Activated T-helper 1 cell treated with anti-CD3 and anti-CD28 coated beads, Interleukin-12 subunit alpha, Interleukin-12 subunit beta, Interleukin-2, Interleukin-4 antibody, amounts not matched to agents 30 ng/mL and 10 ng/mL and 1 ng/mL, durations not matched to agents 14 hours and 24 hours and 36 hours (primary cell): ENCODE measurements at regions not wholly inside any gene's neighbourhood (a gene's known extent, or its start where the extent isn't known, plus 50 kb on each side); places are given as distances from the start of the nearest gene placed in this dataset.
"Not testable (repeated sequence)": the region's sequence is repeated elsewhere in the genome, so short reads cannot be mapped to it uniquely, and the experiment has no call there.

Experiments
- DNase-seq: peaks from one replicate; pipeline ENCODE4 v3.0.0; 2021; ENCODE audit warnings: low spot score
- H3K27ac Mint-ChIP-seq: one replicate; pipeline ENCODE4 v1.8.0; 2021; ENCODE audit warnings: mild to moderate bottlenecking, mixed read lengths
- H3K27me3 Mint-ChIP-seq: one replicate; pipeline ENCODE4 v1.8.0; 2022; ENCODE audit warnings: mild to moderate bottlenecking, moderate library complexity, mixed read lengths; ENCODE audit not compliant: insufficient read depth
- H3K36me3 Mint-ChIP-seq: one replicate; pipeline ENCODE4 v1.8.0; 2021; ENCODE audit warnings: low read depth, mixed read lengths
- H3K4me1 Mint-ChIP-seq: one replicate; pipeline ENCODE4 v1.8.0; 2021; ENCODE audit warnings: low read depth, mixed read lengths
- H3K4me3 Mint-ChIP-seq: one replicate; pipeline ENCODE4 v1.8.0; 2021; ENCODE audit warnings: mild to moderate bottlenecking, moderate library complexity, mixed read lengths
- H3K9me3 Mint-ChIP-seq: one replicate; pipeline ENCODE4 v1.8.0; 2021; ENCODE audit warnings: mixed read lengths
- intact Hi-C: fragments of 100-400 bp; cut with micrococcal nuclease; formaldehyde crosslinking; loops from one replicate; pipeline ENCODE4 v1.15.1; 2024

DNA sequence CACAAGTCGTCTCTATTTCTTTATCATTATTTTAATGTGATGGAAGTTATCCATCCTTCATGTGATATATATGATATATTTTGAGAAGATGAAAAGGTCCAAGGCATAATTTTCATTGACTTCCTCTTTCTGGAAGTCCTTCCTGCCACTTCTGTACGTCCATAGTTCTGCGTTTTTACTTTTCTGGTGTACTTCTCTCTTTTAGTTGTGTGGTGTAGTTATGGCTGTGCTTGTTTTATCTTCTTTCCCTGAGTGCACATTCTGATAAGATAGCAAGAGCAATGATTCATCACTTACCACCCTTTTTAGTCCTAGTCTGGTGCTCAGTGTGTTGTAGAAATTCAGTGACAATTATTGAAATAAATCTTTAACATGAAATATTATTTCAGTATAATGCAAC lies 231.3 kb upstream of the FERD3L start:
- intact Hi-C loops, result no loop called here
- no peak for DNase-seq
- Mint-ChIP-seq H3K4me3 (no peak overlapping the region), H3K27ac (no peak overlapping the region), H3K9me3 (peaks cover 3% of the 10 kb centered on the region), H3K27me3 (no peaks in the 10 kb centered on the region), H3K4me1 (no peaks in the 10 kb centered on the region), H3K36me3 (no peaks in the 10 kb centered on the region)

DNA sequence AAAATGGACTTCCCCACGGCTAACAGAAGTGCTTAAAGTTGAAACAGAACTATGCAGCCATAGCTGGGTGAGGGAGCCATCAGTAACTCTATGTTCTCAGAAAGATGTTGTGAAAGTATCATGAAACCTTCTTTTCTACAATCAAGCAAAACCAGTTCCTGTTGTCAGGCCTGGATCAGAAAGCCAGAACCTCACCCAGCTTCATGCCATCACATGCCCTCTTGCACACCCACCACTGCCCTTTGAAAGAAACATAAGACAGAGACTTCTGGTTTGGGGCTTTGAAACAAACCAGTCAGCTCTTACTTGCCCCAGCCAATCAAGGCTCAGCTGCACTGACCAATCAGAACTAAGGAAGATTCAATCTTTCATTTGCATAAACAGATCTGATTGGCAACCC lies 230.8 kb upstream of the FERD3L start:
- Mint-ChIP-seq H3K4me3 (no peak overlapping the region), H3K27ac (no peak overlapping the region), H3K27me3 (no peaks in the 10 kb centered on the region), H3K9me3 (peaks cover 3% of the 10 kb centered on the region), H3K36me3 (no peaks in the 10 kb centered on the region), H3K4me1 (no peaks in the 10 kb centered on the region)
- DNase-seq, result no peak
- intact Hi-C loops, result no loop called here

DNA sequence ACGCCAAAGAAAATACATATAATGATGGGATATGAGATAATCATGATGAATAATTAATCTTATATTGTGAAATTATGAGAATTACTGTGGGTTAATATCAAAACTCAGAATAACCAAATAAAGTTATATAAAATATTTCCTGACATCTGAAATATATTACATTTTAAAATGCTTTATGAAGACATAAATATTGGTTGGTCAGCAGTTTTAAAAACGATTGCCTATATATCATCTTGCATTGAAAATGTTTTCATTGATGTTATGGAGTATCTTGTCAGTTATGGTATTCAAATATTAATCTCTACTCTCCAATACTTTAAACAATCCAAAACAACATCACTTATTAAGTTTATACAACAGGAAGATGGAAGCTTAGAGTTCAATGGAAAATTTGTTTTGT lies 228.1 kb upstream of the FERD3L start:
- no peaks in the 10 kb centered on the region for H3K27me3 Mint-ChIP-seq
- intact Hi-C loops, result no loop called here
- no peak for DNase-seq
- no peak overlapping the region for H3K4me3 Mint-ChIP-seq
- no peaks in the 10 kb centered on the region for H3K4me1 Mint-ChIP-seq
- H3K9me3 Mint-ChIP-seq, result peaks cover 3% of the 10 kb centered on the region
- H3K27ac Mint-ChIP-seq, result no peak overlapping the region
- H3K36me3 Mint-ChIP-seq, result no peaks in the 10 kb centered on the region

DNA sequence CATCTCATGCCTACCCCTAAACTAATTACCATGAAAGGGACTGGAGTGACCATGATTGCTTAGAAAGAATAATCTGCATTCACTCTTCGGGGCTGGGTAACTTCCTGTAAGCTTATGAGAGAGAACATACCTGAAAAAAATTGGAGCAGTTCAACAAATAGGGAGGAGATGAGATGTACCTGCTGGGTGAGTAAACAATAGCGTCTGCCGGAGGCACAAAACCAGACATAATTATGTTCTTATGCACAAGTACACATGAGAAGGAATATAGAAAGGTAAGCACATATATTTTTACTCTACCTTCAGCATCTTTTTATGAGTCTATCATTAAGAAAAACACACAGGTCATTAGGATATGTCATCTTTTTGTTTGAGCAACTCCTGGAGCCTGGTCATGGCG lies 224.6 kb upstream of the FERD3L start:
- H3K27me3 Mint-ChIP-seq, result no peaks in the 10 kb centered on the region
- no peaks in the 10 kb centered on the region for H3K4me1 Mint-ChIP-seq
- no peak overlapping the region for H3K4me3 Mint-ChIP-seq
- peaks cover 3% of the 10 kb centered on the region for H3K9me3 Mint-ChIP-seq
- no peak for DNase-seq
- H3K36me3 Mint-ChIP-seq, result no peaks in the 10 kb centered on the region
- no peak overlapping the region for H3K27ac Mint-ChIP-seq
- intact Hi-C loops, result no loop called here

DNA sequence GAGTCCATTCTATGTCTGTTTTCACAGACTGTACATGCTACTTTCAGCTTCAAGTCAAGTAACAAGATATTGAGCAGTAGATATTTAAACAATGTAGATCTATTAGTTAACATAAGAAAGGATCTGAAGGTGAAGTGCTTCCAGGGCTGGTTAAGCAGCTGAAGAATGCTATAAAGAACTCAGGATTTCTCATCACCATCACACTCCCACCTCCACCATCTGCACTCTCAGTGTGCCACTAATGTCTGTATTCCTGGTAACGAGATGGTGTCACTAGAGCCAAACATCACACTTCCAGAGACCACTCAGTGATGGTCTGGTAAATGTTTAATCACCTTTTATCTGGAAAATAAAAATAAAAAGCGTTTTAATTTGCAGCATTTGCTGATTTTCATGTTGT lies 224.0 kb upstream of the FERD3L start:
- intact Hi-C loops, result no loop called here
- Mint-ChIP-seq H3K4me3 (no peak overlapping the region), H3K9me3 (peaks cover 3% of the 10 kb centered on the region), H3K27me3 (no peaks in the 10 kb centered on the region), H3K36me3 (no peaks in the 10 kb centered on the region), H3K4me1 (no peaks in the 10 kb centered on the region), H3K27ac (no peak overlapping the region)
- DNase-seq, result no peak

DNA sequence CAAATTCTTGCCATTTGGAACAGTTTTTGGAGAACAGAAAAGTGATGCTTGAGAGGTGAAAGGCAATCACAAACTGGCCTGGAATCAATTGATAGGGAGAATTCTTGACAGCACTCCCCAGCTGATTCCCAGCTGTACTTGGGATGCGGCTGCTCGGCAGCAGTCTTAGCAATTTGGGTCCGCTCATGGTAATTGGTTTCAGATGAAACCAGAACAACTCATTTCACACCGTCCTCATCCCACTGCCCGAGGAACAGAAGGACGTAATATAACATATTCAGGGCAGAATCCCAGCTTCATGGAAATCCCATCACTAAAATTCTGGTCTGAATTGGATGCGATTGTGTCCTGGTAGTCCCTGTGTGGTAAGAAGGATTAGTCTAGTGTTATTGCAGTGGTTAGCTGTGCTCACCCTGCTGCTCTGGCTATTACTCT lies 223.3 kb upstream of the FERD3L start:
- Mint-ChIP-seq H3K4me1 (no peaks in the 10 kb centered on the region), H3K4me3 (no peak overlapping the region), H3K27me3 (no peaks in the 10 kb centered on the region), H3K36me3 (no peaks in the 10 kb centered on the region), H3K27ac (no peak overlapping the region), H3K9me3 (peaks cover 3% of the 10 kb centered on the region)
- no peak for DNase-seq
- intact Hi-C loops, result no loop called here

DNA sequence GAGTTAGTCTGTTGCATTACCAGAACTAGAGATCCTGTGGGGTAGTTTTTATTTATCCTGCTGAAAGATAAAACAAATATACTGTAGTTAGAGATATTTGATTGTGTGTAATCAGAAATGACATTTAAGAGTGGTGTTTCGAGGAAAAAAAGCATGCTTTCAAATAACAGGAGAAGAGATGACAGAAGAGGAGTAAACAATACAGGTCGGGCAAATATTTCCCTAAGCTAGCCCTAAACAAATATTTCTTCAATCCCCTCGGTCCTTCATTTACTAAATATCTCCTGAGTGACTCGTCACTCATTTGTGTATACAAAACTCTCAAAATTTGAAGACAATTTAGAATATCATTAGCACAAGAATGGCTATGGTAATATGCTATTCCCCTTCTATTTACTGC lies 219.7 kb upstream of the FERD3L start:
- no peak overlapping the region for H3K4me3 Mint-ChIP-seq
- H3K36me3 Mint-ChIP-seq, result no peaks in the 10 kb centered on the region
- intact Hi-C loops, result no loop called here
- H3K27me3 Mint-ChIP-seq, result no peaks in the 10 kb centered on the region
- no peaks in the 10 kb centered on the region for H3K4me1 Mint-ChIP-seq
- H3K9me3 Mint-ChIP-seq, result no peaks in the 10 kb centered on the region
- no peak overlapping the region for H3K27ac Mint-ChIP-seq
- no peak for DNase-seq

DNA sequence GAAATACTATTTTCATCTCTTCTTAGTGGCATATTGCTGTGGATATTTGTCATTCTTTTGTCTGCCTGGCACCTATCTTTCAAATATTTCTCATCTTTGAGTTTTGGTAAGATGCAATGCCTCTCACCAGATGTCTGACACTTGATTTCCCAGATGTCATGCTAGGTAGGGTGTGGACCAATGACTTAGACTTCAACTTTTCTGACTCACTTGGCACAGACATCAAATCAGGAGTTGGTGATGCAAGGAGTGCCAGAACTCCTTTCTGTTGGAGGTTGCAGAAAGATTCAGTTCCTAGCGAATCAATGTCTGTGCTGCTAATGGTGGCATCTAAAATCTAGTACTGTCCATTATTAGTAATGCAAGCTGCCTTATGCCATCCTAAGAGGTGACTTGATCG lies 216.9 kb upstream of the FERD3L start:
- H3K9me3 Mint-ChIP-seq, result no peaks in the 10 kb centered on the region
- H3K4me3 Mint-ChIP-seq, result no peak overlapping the region
- H3K27ac Mint-ChIP-seq, result no peak overlapping the region
- H3K4me1 Mint-ChIP-seq, result no peaks in the 10 kb centered on the region
- DNase-seq, result no peak
- no peaks in the 10 kb centered on the region for H3K36me3 Mint-ChIP-seq
- intact Hi-C loops, result no loop called here
- no peaks in the 10 kb centered on the region for H3K27me3 Mint-ChIP-seq

DNA sequence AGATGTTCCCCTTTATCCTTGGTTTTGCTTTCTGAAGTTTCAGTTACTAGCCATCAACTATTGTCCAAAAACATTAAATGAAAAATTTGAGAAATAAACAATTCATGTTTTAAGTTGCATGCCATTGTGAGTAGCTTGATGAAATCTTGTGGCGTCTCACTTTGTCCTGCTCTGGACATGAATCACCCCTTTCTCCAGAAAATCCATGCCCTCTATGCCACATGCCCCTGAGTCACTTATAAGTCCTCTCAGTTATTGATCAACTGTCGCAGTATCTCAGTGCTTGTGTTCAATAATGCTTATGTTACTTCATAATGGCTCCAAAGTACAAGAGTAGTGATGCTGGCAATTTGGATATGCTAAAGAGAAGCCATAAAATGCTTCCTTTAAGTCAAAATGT lies 208.0 kb upstream of the FERD3L start:
- no peaks in the 10 kb centered on the region for H3K27me3 Mint-ChIP-seq
- no peaks in the 10 kb centered on the region for H3K36me3 Mint-ChIP-seq
- no peak for DNase-seq
- no peaks in the 10 kb centered on the region for H3K4me1 Mint-ChIP-seq
- no peaks in the 10 kb centered on the region for H3K9me3 Mint-ChIP-seq
- intact Hi-C loops, result no loop called here
- no peak overlapping the region for H3K27ac Mint-ChIP-seq
- H3K4me3 Mint-ChIP-seq, result no peak overlapping the region

DNA sequence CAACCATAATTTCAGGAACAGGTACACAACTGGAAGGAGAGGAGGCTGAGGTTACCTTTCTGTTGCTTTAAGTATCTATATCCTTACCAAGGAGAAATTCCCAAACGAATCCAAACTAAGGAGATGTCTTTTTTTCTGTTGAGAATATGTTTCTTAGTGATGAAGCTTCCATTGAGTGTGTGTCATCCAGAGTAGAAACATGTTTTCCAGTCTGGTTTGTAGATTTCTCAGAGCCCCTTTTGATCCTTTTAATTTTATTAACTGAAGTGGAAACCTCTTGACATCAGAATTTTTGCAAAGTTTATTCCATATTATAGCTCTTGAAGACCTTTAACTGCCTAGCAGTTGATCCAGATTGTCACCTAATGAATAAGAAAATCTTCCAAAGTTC lies 207.1 kb upstream of the FERD3L start:
- intact Hi-C loops, result no loop called here
- Mint-ChIP-seq H3K36me3 (no peaks in the 10 kb centered on the region), H3K27me3 (no peaks in the 10 kb centered on the region), H3K4me1 (no peaks in the 10 kb centered on the region), H3K27ac (no peak overlapping the region), H3K4me3 (no peak overlapping the region), H3K9me3 (no peaks in the 10 kb centered on the region)
- DNase-seq, result no peak

DNA sequence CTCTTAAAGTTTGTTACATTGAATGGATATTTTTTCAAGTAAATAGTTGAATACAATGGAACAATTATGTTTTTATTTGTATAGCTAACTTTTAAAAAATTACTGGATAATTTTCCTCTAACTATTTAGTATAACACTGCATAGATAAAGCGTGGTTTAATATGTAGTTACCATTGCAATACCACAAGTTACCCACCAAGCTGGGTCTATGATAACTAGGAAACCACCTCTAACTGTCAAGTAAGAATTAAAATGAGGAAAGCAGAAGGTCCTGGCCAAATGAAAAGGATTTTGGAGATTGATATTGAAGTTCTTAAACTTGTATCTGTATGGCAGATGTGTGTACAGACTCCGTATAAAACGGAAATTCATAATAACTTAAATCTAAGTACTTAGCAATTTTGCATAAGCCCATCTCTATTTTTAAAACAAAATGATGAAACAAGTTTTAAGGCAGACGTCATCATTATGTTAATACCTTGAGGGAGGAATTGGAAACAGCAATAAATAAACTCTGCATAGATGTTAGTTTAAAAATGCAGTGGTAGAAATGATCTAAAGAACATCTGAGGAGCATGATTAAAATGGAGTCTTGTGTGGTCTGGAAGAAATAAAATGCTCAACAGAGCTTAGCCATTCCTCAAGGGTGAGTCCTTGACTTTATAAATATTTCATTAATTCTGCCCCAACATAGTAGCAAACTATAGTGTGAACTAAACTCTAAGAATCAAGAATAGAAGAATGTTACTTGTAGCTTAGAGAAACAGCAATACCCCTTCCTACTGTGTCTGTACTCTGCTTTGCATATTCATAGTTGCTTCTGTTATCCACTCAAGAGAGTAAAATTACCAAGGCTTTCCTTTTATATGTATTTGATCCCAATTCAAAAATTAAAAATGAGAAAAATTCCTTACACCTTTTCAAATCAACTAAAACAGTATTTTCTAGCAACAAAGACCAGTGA lies 206.4 kb upstream of the FERD3L start:
- H3K9me3 Mint-ChIP-seq, result no peaks in the 10 kb centered on the region
- no peak overlapping the region for H3K4me3 Mint-ChIP-seq
- no peak for DNase-seq
- intact Hi-C loops, result no loop called here
- no peaks in the 10 kb centered on the region for H3K4me1 Mint-ChIP-seq
- H3K27ac Mint-ChIP-seq, result no peak overlapping the region
- H3K36me3 Mint-ChIP-seq, result no peaks in the 10 kb centered on the region
- H3K27me3 Mint-ChIP-seq, result no peaks in the 10 kb centered on the region

DNA sequence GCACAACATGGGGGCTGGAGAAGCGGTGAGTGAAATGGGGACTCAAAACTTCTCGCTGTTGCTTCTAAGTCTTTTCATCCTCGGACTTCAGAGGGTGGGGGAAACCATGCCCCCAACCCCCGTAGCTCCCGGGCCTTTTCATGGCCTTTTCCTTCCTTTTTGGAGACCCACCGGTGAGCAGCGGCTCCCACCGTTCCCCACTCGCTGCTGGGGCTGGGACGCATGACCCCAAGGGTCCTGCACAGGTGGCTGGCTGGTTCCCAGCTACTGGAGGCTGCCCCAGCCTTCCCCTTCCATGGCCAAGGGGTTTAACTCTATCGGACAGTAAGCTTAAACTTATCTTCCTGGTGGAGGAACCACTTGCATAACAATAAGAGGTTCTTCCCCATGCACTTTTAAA lies 194.3 kb upstream of the FERD3L start:
- H3K4me1 Mint-ChIP-seq, result no peaks in the 10 kb centered on the region
- no peaks in the 10 kb centered on the region for H3K36me3 Mint-ChIP-seq
- H3K27me3 Mint-ChIP-seq, result no peaks in the 10 kb centered on the region
- intact Hi-C loops, result no loop called here
- H3K27ac Mint-ChIP-seq, result no peak overlapping the region
- H3K4me3 Mint-ChIP-seq, result no peak overlapping the region
- DNase-seq, result no peak
- no peaks in the 10 kb centered on the region for H3K9me3 Mint-ChIP-seq

DNA sequence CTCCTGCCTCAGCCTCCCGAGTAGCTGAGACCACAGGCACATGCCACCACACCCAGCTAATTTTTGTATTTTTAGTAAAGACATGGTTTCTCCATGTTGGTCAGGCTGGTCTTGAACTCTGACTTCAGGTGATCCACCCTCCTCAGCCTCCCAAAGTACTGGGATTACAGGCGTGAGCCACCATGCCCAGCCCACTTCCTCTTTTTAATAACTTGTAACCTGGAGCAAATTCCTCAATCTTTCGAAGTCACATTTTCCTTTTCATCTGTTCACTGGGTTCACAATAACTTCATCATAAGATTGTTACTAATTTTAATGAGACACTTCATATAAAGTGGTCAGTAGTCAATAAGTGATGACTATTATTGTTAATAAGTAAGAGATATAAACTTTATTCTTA lies 193.3 kb upstream of the FERD3L start:
- intact Hi-C loops, H3K9me3 Mint-ChIP-seq, H3K27me3 Mint-ChIP-seq, H3K4me1 Mint-ChIP-seq, H3K36me3 Mint-ChIP-seq, H3K27ac Mint-ChIP-seq, DNase-seq, H3K4me3 Mint-ChIP-seq: not testable (repeated sequence)
